Mesenchymal stem cell (in vitro differentiated cells and primary cell): ENCODE measurements at regions not wholly inside any gene's neighbourhood (a gene's known extent, or its start where the extent isn't known, plus 50 kb on each side); places are given as distances from the start of the nearest gene placed in this dataset.
"Not testable (repeated sequence)": the region's sequence is repeated elsewhere in the genome, so short reads cannot be mapped to it uniquely, and the experiment has no call there.

Experiments used
- DNase-seq: peaks from one replicate; pipeline ENCODE4 v3.0.0-alpha.2; 2013
- H2AFZ ChIP-seq: one replicate; pipeline ENCODE4 v1.6.1; 2013; ENCODE audit warnings: low read depth, mild to moderate bottlenecking, control low read depth, inconsistent platforms, low read length, moderate library complexity
- H2AK5ac ChIP-seq: 2 replicates; pipeline ENCODE4 v1.6.1; 2013; ENCODE audit warnings: low read length, moderate library complexity, mild to moderate bottlenecking, inconsistent platforms; ENCODE audit not compliant: severe bottlenecking
- H2BK120ac ChIP-seq: one replicate; pipeline ENCODE4 v1.6.1; 2013; ENCODE audit warnings: low read depth, mild to moderate bottlenecking, inconsistent platforms, low read length, moderate library complexity
- H2BK12ac ChIP-seq, 2 experiments: one replicate each; pipeline ENCODE4 v1.6.1; 2013; ENCODE audit warnings: inconsistent platforms in 2 of 2, low read length in 2 of 2, mild to moderate bottlenecking in 2 of 2, moderate library complexity in 2 of 2, control low read depth in 1 of 2
- H2BK15ac ChIP-seq: one replicate; pipeline ENCODE4 v1.6.1; 2013; ENCODE audit warnings: mild to moderate bottlenecking, low read depth, inconsistent platforms; ENCODE audit not compliant: poor library complexity, severe bottlenecking
- H2BK5ac ChIP-seq: 2 replicates; pipeline ENCODE4 v1.6.1; 2013; ENCODE audit warnings: low read depth, mild to moderate bottlenecking, low read length, control low read depth, inconsistent platforms; ENCODE audit not compliant: poor library complexity, severe bottlenecking
- H3K14ac ChIP-seq, 2 experiments: one replicate each; pipeline ENCODE4 v1.6.1; 2013; ENCODE audit warnings: inconsistent platforms in 2 of 2, low read length in 2 of 2, control low read depth in 1 of 2, mild to moderate bottlenecking in 1 of 2, moderate library complexity in 1 of 2
- H3K18ac ChIP-seq, 2 experiments: one replicate each; pipeline ENCODE4 v1.6.1; 2013; ENCODE audit warnings: inconsistent platforms in 2 of 2, low read length in 2 of 2, control low read depth in 1 of 2, low read depth in 1 of 2, mild to moderate bottlenecking in 1 of 2
- H3K23ac ChIP-seq, 2 experiments: one replicate each; pipeline ENCODE4 v1.6.1; 2013; ENCODE audit warnings: inconsistent platforms in 2 of 2, low read length in 2 of 2, mild to moderate bottlenecking in 2 of 2, moderate library complexity in 2 of 2, control low read depth in 1 of 2
- H3K27ac ChIP-seq: 2 replicates; pipeline ENCODE4 v1.5.1; 2013; ENCODE audit warnings: mild to moderate bottlenecking, moderate library complexity, low read length, control low read depth, inconsistent platforms; ENCODE audit not compliant: poor library complexity, severe bottlenecking
- H3K27me3 ChIP-seq, 2 experiments: 2 replicates each; pipeline versions ENCODE4 v1.6.1 to v1.7.0; 2013; ENCODE audit warnings: low read length in 2 of 2, mild to moderate bottlenecking in 2 of 2, moderate library complexity in 2 of 2, control low read depth in 1 of 2, inconsistent platforms in 1 of 2; ENCODE audit not compliant: control insufficient read depth in 1 of 2, insufficient read depth in 1 of 2
- H3K36me3 ChIP-seq, 2 experiments: 2 replicates each; pipeline versions ENCODE4 v1.6.1 to v1.7.0; 2013; ENCODE audit warnings: low read length in 2 of 2, control low read depth in 1 of 2, inconsistent platforms in 1 of 2, low read depth in 1 of 2, mild to moderate bottlenecking in 1 of 2; ENCODE audit not compliant: insufficient read depth in 2 of 2, control insufficient read depth in 1 of 2
- H3K4ac ChIP-seq, 2 experiments: one replicate each; pipeline ENCODE4 v1.6.1; 2013; ENCODE audit warnings: inconsistent platforms in 2 of 2, low read length in 2 of 2, mild to moderate bottlenecking in 2 of 2, moderate library complexity in 2 of 2, control low read depth in 1 of 2, low read depth in 1 of 2
- H3K4me1 ChIP-seq: 2 replicates; pipeline ENCODE4 v1.6.1; 2013; ENCODE audit warnings: low read depth, low read length, control low read depth; ENCODE audit not compliant: control insufficient read depth, insufficient read depth
- H3K4me2 ChIP-seq: 2 replicates; pipeline ENCODE4 v1.6.1; 2013; ENCODE audit warnings: low read length, mild to moderate bottlenecking, inconsistent platforms; ENCODE audit not compliant: poor library complexity, severe bottlenecking
- H3K4me3 ChIP-seq, 2 experiments: 2 replicates each; pipeline versions ENCODE4 v1.5.1 to v1.7.0; 2013; ENCODE audit warnings: low read length in 2 of 2, mild to moderate bottlenecking in 2 of 2, control low read depth in 1 of 2, low read depth in 1 of 2; ENCODE audit not compliant: insufficient read depth in 1 of 2
- H3K79me1 ChIP-seq: replicated peaks from 2 replicates; pipeline ENCODE4 v1.6.1; 2013; ENCODE audit warnings: mild to moderate bottlenecking, control low read depth, low read length, inconsistent platforms; ENCODE audit not compliant: poor library complexity, severe bottlenecking
- H3K9ac ChIP-seq: 2 replicates; pipeline ENCODE4 v1.7.0; 2013; ENCODE audit warnings: mild to moderate bottlenecking, low read length, moderate library complexity
- H3K9me3 ChIP-seq: 2 replicates; pipeline ENCODE4 v1.7.0; 2013; ENCODE audit warnings: mild to moderate bottlenecking, low read length; ENCODE audit not compliant: control insufficient read depth
- H4K8ac ChIP-seq: one replicate; pipeline ENCODE4 v1.6.1; 2013; ENCODE audit warnings: inconsistent platforms, mild to moderate bottlenecking, low read length, moderate library complexity
- H4K91ac ChIP-seq: one replicate; pipeline ENCODE4 v1.6.1; 2013; ENCODE audit warnings: mild to moderate bottlenecking, low read length, inconsistent platforms
- WGBS: methylation state at CpG from one replicate; pipeline ENCODE4 v1.1.7; 2013; ENCODE audit warnings: mixed read lengths; 5-methylcytosine and 5-hydroxymethylcytosine counted together

- no peak overlapping the region for H3K4me3 ChIP-seq
- no peak overlapping the region for H3K9ac ChIP-seq
- no peak overlapping the region for H2AFZ ChIP-seq
- no peak overlapping the region for H3K4ac ChIP-seq
- no peak overlapping the region for H3K4me2 ChIP-seq
- H2BK120ac ChIP-seq, result no peak overlapping the region
- no peaks in the 10 kb centered on the region for H3K36me3 ChIP-seq
- no peak overlapping the region for H2BK15ac ChIP-seq
- H2BK5ac ChIP-seq, result no peak overlapping the region
- H3K79me1 ChIP-seq, result no peaks in the 10 kb centered on the region
- H3K23ac ChIP-seq, result no peak overlapping the region
- H4K8ac ChIP-seq, result no peak overlapping the region
- no peak overlapping the region for H4K91ac ChIP-seq
- H3K9me3 ChIP-seq, result no peaks in the 10 kb centered on the region
- no peak overlapping the region for H2BK12ac ChIP-seq
- H3K27me3 ChIP-seq, result no peaks in the 10 kb centered on the region
- H2AK5ac ChIP-seq, result no peak overlapping the region
- H3K18ac ChIP-seq, result no peak overlapping the region
- 50% methylated on average over 2 of the region's 4 CpGs for WGBS
- H3K14ac ChIP-seq, result no peak overlapping the region
- H3K27ac ChIP-seq, result no peak overlapping the region
- no peak for DNase-seq
- no peaks in the 10 kb centered on the region for H3K4me1 ChIP-seq
Measured at GRCh38 chr3:165613014-165613413, 224.2 kb downstream of the BCHE start.

GRCh38 chr3:165607221-165607620 is 230.0 kb downstream of the BCHE start:
- Histone ChIP-seq H3K4me1 (no peaks in the 10 kb centered on the region), H2BK120ac (no peak overlapping the region)

GRCh38 chr3:165603196-165603595 is 234.0 kb downstream of the BCHE start:
- Histone ChIP-seq H3K4me2 (no peak overlapping the region), H3K27me3 (no peaks in the 10 kb centered on the region), H3K36me3 (no peaks in the 10 kb centered on the region), H2AK5ac (no peak overlapping the region), H3K23ac (no peak overlapping the region), H3K27ac (no peak overlapping the region), H3K4me1 (no peaks in the 10 kb centered on the region), H3K14ac (no peak overlapping the region), H2BK12ac (no peak overlapping the region), H3K79me1 (no peaks in the 10 kb centered on the region), H3K9ac (no peak overlapping the region), H2BK5ac (no peak overlapping the region), H2BK120ac (no peak overlapping the region), H2AFZ (no peak overlapping the region), H3K9me3 (no peaks in the 10 kb centered on the region), H3K18ac (no peak overlapping the region), H3K4ac (no peak overlapping the region), H2BK15ac (no peak overlapping the region), H3K4me3 (no peak overlapping the region), H4K8ac (no peak overlapping the region), H4K91ac (no peak overlapping the region)
- no peak for DNase-seq
- WGBS, result 100% methylated on average over 1 of the region's 2 CpGs

More at GRCh38 chr3:165607221-165607620, 230.0 kb downstream of the BCHE start:
- H3K4ac ChIP-seq, result no peak overlapping the region
- no peak overlapping the region for H2AFZ ChIP-seq
- no peak overlapping the region for H3K23ac ChIP-seq
- no peak overlapping the region for H2BK5ac ChIP-seq
- no peak overlapping the region for H3K14ac ChIP-seq
- no peak overlapping the region for H3K4me3 ChIP-seq
- no peak overlapping the region for H3K18ac ChIP-seq
- DNase-seq, result no peak
- no peaks in the 10 kb centered on the region for H3K27me3 ChIP-seq
- no peaks in the 10 kb centered on the region for H3K9me3 ChIP-seq
- H3K79me1 ChIP-seq, result no peaks in the 10 kb centered on the region
- no peak overlapping the region for H4K91ac ChIP-seq
- H2BK12ac ChIP-seq, result no peak overlapping the region
- H3K9ac ChIP-seq, result no peak overlapping the region
- no peaks in the 10 kb centered on the region for H3K36me3 ChIP-seq
- H3K27ac ChIP-seq, result no peak overlapping the region
- H2AK5ac ChIP-seq, result no peak overlapping the region
- H2BK15ac ChIP-seq, result no peak overlapping the region
- H4K8ac ChIP-seq, result no peak overlapping the region
- no peak overlapping the region for H3K4me2 ChIP-seq

- 88% methylated on average over 3 of the region's 13 CpGs for WGBS
- not testable (repeated sequence) for H4K91ac ChIP-seq, H3K18ac ChIP-seq, H3K9me3 ChIP-seq, H3K79me1 ChIP-seq, H3K4ac ChIP-seq, H2BK120ac ChIP-seq, DNase-seq, H3K23ac ChIP-seq, H2AFZ ChIP-seq, H3K27me3 ChIP-seq, H3K9ac ChIP-seq, H3K4me2 ChIP-seq, H3K36me3 ChIP-seq, H3K4me1 ChIP-seq, H4K8ac ChIP-seq, H2BK5ac ChIP-seq, H2BK15ac ChIP-seq, H3K27ac ChIP-seq, H3K4me3 ChIP-seq, H3K14ac ChIP-seq, H2BK12ac ChIP-seq, H2AK5ac ChIP-seq
Measured at GRCh38 chr3:165572566-165572965, 264.7 kb downstream of the BCHE start.
